Endothelial cell of umbilical vein (primary cell): ENCODE measurements at regions not wholly inside any gene's neighbourhood (a gene's known extent, or its start where the extent isn't known, plus 50 kb on each side); places are given as distances from the start of the nearest gene placed in this dataset.

Experiments used
- BruUV-seq: library from RNA; stranded (reverse); fragments of 400-500 nt; replicated peaks from 2 replicates; lab custom pipeline; 2021; lab: Mats Ljungman, UMichigan
- CTCF ChIA-PET: fragments of 300-600, 350-600 bp; sonication (Branson Sonifier 250); formaldehyde crosslinking; loops from one replicate; lab custom pipeline; 2021; ENCODE audit warnings: antibody characterized with exemption, inconsistent platforms; lab: Charles Lee
- POLR2A ChIA-PET: fragments of 300-600, 350-600 bp; sonication (Branson Sonifier 250); formaldehyde crosslinking; loops from one replicate; lab custom pipeline; 2021; ENCODE audit warnings: antibody characterized with exemption, inconsistent platforms; lab: Charles Lee
- DNase-seq: peaks from one replicate; pipeline ENCODE4 v3.0.0-alpha.2; 2011; ENCODE audit warnings: low read depth, low spot score
- FAIRE-seq: peaks from 2 replicates; lab custom pipeline; 2011; peaks lifted over from hg19 to GRCh38; lab: Jason Lieb, UNC
- H2AFZ ChIP-seq: 2 replicates; pipeline ENCODE4 v1.6.0; 2012; ENCODE audit warnings: low read depth, low read length, control low read depth, inconsistent platforms
- H3K27ac ChIP-seq: 2 replicates; pipeline ENCODE4 v1.5.1; 2011; ENCODE audit warnings: low read depth, mild to moderate bottlenecking, control low read depth, low read length, moderate library complexity; ENCODE audit not compliant: insufficient read depth
- H3K27me3 ChIP-seq, 2 experiments: 2 replicates each; pipeline versions ENCODE4 v1.6.0 to v1.6.1; 2011; ENCODE audit warnings: low read length in 2 of 2, mixed read lengths in 1 of 2; ENCODE audit not compliant: control insufficient read depth in 2 of 2, insufficient read depth in 2 of 2
- H3K36me3 ChIP-seq, 2 experiments: 2 replicates in 1 of 2; 3 replicates in 1 of 2; pipeline ENCODE4 v1.5.1; 2011; ENCODE audit warnings: low read length in 2 of 2, mild to moderate bottlenecking in 1 of 2, moderate library complexity in 1 of 2; ENCODE audit not compliant: control insufficient read depth in 2 of 2, insufficient read depth in 2 of 2; ENCODE audit errors: extremely low read depth in 1 of 2
- H3K4me1 ChIP-seq: 3 replicates; pipeline ENCODE4 v1.5.1; 2011; ENCODE audit warnings: mild to moderate bottlenecking, low read length; ENCODE audit not compliant: control insufficient read depth, insufficient read depth; ENCODE audit errors: extremely low read depth
- H3K4me2 ChIP-seq: 2 replicates; pipeline ENCODE4 v1.6.1; 2011; ENCODE audit warnings: low read length, control low read depth, mixed read lengths; ENCODE audit not compliant: insufficient read depth
- H3K4me3 ChIP-seq, 3 experiments: fragments of 200-600 bp in 1 of 3; sonication (generic), shearing (Covaris generic) in 1 of 3; replicated peaks in 1 of 3; 2 replicates each; pipeline ENCODE4 v1.5.1; 2011 to 2016; ENCODE audit warnings: control low read depth in 3 of 3, low read length in 3 of 3, mild to moderate bottlenecking in 2 of 3, inconsistent platforms in 1 of 3, low read depth in 1 of 3, moderate library complexity in 1 of 3; ENCODE audit not compliant: insufficient read depth in 1 of 3
- H3K79me2 ChIP-seq: 2 replicates; pipeline ENCODE4 v1.6.0; 2012; ENCODE audit warnings: low read length, inconsistent platforms; ENCODE audit not compliant: control insufficient read depth, insufficient read depth
- H3K9ac ChIP-seq: replicated peaks from 2 replicates; pipeline ENCODE3; 2011; ENCODE audit warnings: low read length, control low read depth; ENCODE audit not compliant: insufficient read depth; ENCODE audit errors: extremely low read depth
- H3K9me1 ChIP-seq: replicated peaks from 3 replicates; pipeline ENCODE4 v1.6.0; 2011; ENCODE audit warnings: mild to moderate bottlenecking, low read length; ENCODE audit not compliant: control insufficient read depth, insufficient read depth; ENCODE audit errors: extremely low read depth
- H3K9me3 ChIP-seq: replicated peaks from 2 replicates; pipeline ENCODE4 v1.5.1; 2012; ENCODE audit warnings: low read length, inconsistent platforms; ENCODE audit not compliant: control insufficient read depth, insufficient read depth
- H4K20me1 ChIP-seq: replicated peaks from 2 replicates; pipeline ENCODE3; 2011; ENCODE audit warnings: mild to moderate bottlenecking, low read length; ENCODE audit not compliant: control insufficient read depth, insufficient read depth; ENCODE audit errors: extremely low read depth
- CTCF ChIP-seq, 2 donors: IDR thresholded peaks; 1 replicate in 1 of 2; 2 replicates in 1 of 2; pipeline ENCODE4 v1.5.1; 2011; ENCODE audit warnings: low read length in 2 of 2, mild to moderate bottlenecking in 2 of 2, moderate library complexity in 2 of 2, control low read depth in 1 of 2, inconsistent platforms in 1 of 2, low read depth in 1 of 2; ENCODE audit not compliant: insufficient read depth in 1 of 2; ENCODE audit errors: extremely low read depth in 1 of 2
- EZH2 ChIP-seq: IDR thresholded peaks from 2 replicates; pipeline ENCODE4 v1.6.1; 2012; ENCODE audit warnings: borderline replicate concordance, low read depth, mild to moderate bottlenecking, moderate library complexity, low read length, inconsistent platforms; ENCODE audit not compliant: severe bottlenecking
- FOS ChIP-seq: IDR thresholded peaks from 2 replicates; pipeline ENCODE4 v1.6.1; 2011; ENCODE audit warnings: mild to moderate bottlenecking, low read length, moderate library complexity, borderline replicate concordance; ENCODE audit not compliant: insufficient read depth
- GATA2 ChIP-seq: IDR thresholded peaks from 2 replicates; pipeline ENCODE4 v1.7.0; 2011; ENCODE audit warnings: low read depth, mild to moderate bottlenecking, moderate library complexity, mixed read lengths, low read length; ENCODE audit not compliant: insufficient read length, insufficient read depth
- JUN ChIP-seq: IDR thresholded peaks from 2 replicates; pipeline ENCODE4 v1.6.1; 2011; ENCODE audit warnings: borderline replicate concordance, low read depth; ENCODE audit not compliant: insufficient read length, insufficient read depth
- MAX ChIP-seq: IDR thresholded peaks from 2 replicates; pipeline ENCODE4 v1.6.1; 2011; ENCODE audit not compliant: insufficient read depth, insufficient read length
- MYC ChIP-seq: IDR thresholded peaks from one replicate; pipeline ENCODE4 v1.6.1; 2011; ENCODE audit warnings: mild to moderate bottlenecking, low read depth, low read length
- POLR2A ChIP-seq: IDR thresholded peaks from 2 replicates; pipeline ENCODE4 v1.6.1; 2012; ENCODE audit warnings: low read depth, mild to moderate bottlenecking, control low read depth, low read length
- POLR2AphosphoS5 ChIP-seq: IDR thresholded peaks from 2 replicates; pipeline ENCODE4 v1.6.1; 2012; ENCODE audit warnings: low read depth, mild to moderate bottlenecking, control low read depth, low read length, moderate library complexity; ENCODE audit not compliant: insufficient read depth
- dilution Hi-C: fragments of 300-500 bp; cut with MboI; formaldehyde crosslinking; loops from one replicate; pipeline ENCODE4 v1.15.0; 2019; ENCODE audit warnings: low sequenced_read_pairs; ENCODE audit not compliant: extremely low pct_ligation_motif_present
- intact Hi-C: fragments of 100-400 bp; cut with micrococcal nuclease; formaldehyde crosslinking; loops from one replicate; pipeline ENCODE4 v1.10.0; 2022

GRCh38 chr14:89672636-89673511 is 255.8 kb upstream of the FOXN3 start:
- H3K79me2 ChIP-seq = no peaks in the 10 kb centered on the region
- CTCF ChIA-PET = interaction anchor here (0.7 kb wide), 1 partner anchor 374 kb away, joined by 3 read pairs; no protein-coding TSS in a partner anchor
- intact Hi-C loops = no loop called here
- no peak for FAIRE-seq
- no peaks in the 10 kb centered on the region for H4K20me1 ChIP-seq
- no peaks in the 10 kb centered on the region for H3K4me1 ChIP-seq
- TF ChIP-seq JUN (no peak), EZH2 (no peak), MYC (no peak), FOS (no peak), MAX (no peak), POLR2AphosphoS5 (no peak), GATA2 (no peak), CTCF (IDR thresholded peaks at IDR 0.05; ENCODE audit: extremely low read depth in 1 of 2, insufficient read depth in 1 of 2, low read depth in 1 of 2, low read length in 2 of 2) (no peak), POLR2A (no peak)
- dilution Hi-C loops = no loop called here
- no peak overlapping the region for H3K4me2 ChIP-seq
- no peak for DNase-seq
- no peaks in the 10 kb centered on the region for H3K9me3 ChIP-seq
- no peaks in the 10 kb centered on the region for H3K36me3 ChIP-seq
- no peaks in the 10 kb centered on the region for H3K9me1 ChIP-seq
- POLR2A ChIA-PET = no interaction called here
- H3K27ac ChIP-seq = no peak overlapping the region
- no peak overlapping the region for H3K4me3 ChIP-seq
- BruUV-seq = no TSS peak
- no peaks in the 10 kb centered on the region for H3K27me3 ChIP-seq
- H3K9ac ChIP-seq = no peak overlapping the region
- H2AFZ ChIP-seq = no peak overlapping the region
